ENCODE measurements at regions not wholly inside any gene's neighbourhood (a gene's known extent, or its start where the extent isn't known, plus 50 kb on each side); places are given as distances from the start of the nearest gene placed in this dataset.

DNA sequence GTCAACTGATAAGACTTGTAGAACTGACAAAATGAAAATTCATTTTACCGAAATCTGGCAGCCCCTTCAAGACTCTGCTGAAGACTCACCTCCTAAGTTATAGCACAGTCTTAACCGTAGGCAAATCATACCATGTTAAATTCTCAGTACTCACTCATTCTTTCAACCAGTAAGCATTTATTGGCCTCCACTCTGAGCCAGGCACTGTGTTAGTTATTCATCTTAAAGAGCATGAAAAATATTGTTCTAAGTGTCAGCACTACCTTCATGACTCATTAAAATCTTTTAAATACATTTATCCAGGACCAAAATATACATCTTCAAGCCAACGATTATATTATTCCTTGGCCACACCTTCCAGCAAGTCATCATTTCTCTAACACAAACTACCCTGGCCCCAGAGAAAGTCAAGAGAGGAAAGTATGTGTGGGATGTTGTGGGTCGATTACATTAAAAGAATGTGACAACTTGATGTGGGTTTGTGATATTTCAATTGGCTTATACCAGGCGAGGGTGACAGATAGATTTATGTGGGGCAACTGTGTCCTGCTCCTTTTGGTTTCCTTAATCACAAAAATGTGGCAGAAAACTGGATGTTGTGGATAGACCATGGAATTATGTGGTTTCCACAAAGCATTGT, 55.0 kb downstream of the TMEM30B start:
- H3K9me3 Mint-ChIP-seq, result no peaks in the 10 kb centered on the region
- no peaks in the 10 kb centered on the region for H3K36me3 Mint-ChIP-seq
- ATAC-seq (ENCODE audit: low read depth in 2 of 2), result no peak
- no peak overlapping the region for H3K4me3 Mint-ChIP-seq
- H3K27me3 Mint-ChIP-seq, result peaks cover 55 to 64% (median 59%) of the 10 kb centered on the region in 3 donors
- no peak for DNase-seq
- no peak overlapping the region for H3K27ac Mint-ChIP-seq
- no peaks in the 10 kb centered on the region for H3K4me1 Mint-ChIP-seq

DNA sequence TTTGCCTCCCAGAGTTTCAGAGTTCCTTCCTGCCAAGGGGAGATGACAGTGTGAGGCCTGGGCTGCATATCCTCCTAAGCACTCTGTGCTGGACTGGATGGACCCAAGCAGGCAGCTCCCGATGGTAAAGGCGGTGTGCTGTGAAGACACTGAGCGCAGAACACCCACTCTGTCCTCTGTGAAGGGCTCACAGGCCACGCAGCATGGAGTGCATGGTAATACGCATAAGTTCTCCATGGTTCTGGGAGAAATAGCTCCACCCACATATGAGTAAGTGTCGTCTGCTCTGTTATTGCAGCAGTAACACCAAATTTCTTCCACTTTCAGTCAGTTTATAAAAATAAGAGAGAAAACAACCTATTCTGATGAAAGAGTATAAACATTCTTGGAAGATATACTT, 55.8 kb downstream of the TMEM30B start:
- H3K27ac Mint-ChIP-seq, result no peak overlapping the region
- no peak overlapping the region for H3K4me3 Mint-ChIP-seq
- DNase-seq (no peak), ATAC-seq (ENCODE audit: low read depth in 2 of 2) (no peak)
- peaks cover 54 to 63% (median 60%) of the 10 kb centered on the region in 3 donors for H3K27me3 Mint-ChIP-seq
- no peaks in the 10 kb centered on the region for H3K4me1 Mint-ChIP-seq
- no peaks in the 10 kb centered on the region for H3K36me3 Mint-ChIP-seq
- H3K9me3 Mint-ChIP-seq, result no peaks in the 10 kb centered on the region

DNA sequence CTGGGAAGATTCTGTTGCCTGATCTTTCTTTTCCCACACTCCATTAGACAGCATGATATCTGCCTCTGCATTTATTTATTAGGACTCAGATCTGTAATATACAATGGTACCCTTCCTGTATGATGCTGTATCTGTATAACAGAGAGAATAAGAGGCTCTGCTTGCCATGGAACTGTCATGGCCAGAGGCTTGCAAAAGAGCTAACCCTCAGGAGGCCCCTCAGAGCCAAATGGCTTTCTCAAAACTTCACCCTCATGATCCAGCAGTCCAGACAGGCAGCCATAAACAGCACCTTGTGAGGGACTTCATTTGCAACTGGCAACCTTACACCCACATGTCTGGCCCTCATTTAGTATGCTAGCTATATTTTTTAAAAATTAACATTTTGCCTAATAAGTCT, 57.6 kb downstream of the TMEM30B start:
- H3K36me3 Mint-ChIP-seq, result no peaks in the 10 kb centered on the region
- H3K4me1 Mint-ChIP-seq, result no peaks in the 10 kb centered on the region
- no peak overlapping the region for H3K4me3 Mint-ChIP-seq
- H3K9me3 Mint-ChIP-seq, result no peaks in the 10 kb centered on the region
- DNase-seq (no peak), ATAC-seq (ENCODE audit: low read depth in 2 of 2) (no peak)
- H3K27me3 Mint-ChIP-seq, result peaks cover 61% of the 10 kb centered on the region in 3 donors
- H3K27ac Mint-ChIP-seq, result no peak overlapping the region

DNA sequence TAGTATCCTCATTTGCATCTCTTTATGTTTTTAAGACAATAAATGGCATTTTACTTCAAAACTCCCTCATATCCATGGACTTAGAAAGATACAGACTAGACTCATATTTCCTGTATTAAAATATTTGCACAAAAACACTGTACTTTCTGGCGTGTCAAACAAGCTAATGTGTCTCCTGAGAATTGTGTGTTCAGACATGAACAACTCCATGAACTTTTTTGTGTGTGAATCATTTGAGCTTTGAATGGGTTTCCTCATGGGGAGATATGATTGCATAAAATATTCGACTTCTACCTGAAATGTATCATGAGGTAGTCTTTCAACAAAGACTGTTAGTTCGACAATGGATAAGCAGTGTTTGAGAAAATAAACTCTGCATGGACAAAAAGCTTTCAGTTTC, 58.8 kb downstream of the TMEM30B start:
- Mint-ChIP-seq H3K27me3 (peaks cover 60 to 73% (median 61%) of the 10 kb centered on the region in 3 donors), H3K4me3 (no peak overlapping the region), H3K4me1 (no peaks in the 10 kb centered on the region), H3K9me3 (no peaks in the 10 kb centered on the region), H3K27ac (no peak overlapping the region), H3K36me3 (no peaks in the 10 kb centered on the region)
- DNase-seq, result no peak
- ATAC-seq (ENCODE audit: low read depth in 2 of 2), result no peak

DNA sequence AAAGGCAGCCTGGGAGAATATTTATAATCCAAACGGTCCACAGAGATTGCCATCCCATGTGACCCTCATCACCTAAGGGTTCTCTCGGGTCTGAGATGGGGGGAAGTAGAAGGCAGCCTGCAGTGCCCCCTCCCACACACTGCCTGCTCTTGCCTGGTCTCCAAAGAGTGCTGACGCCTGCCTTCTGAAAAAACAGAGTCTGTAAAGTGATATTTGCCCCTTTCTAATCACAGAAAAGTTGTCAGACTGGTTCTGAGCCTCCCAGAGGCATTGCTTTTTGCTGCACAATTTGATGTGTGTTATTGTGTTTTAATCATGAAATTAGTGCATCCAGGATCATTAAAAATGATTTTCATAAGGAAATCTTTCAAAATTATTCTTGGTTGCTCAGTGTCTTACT, 59.2 kb downstream of the TMEM30B start:
- no peaks in the 10 kb centered on the region for H3K9me3 Mint-ChIP-seq
- H3K4me1 Mint-ChIP-seq, result no peaks in the 10 kb centered on the region
- no peak for DNase-seq
- no peaks in the 10 kb centered on the region for H3K36me3 Mint-ChIP-seq
- H3K27ac Mint-ChIP-seq, result no peak overlapping the region
- no peak overlapping the region for H3K4me3 Mint-ChIP-seq
- no peak for ATAC-seq (ENCODE audit: low read depth in 2 of 2)
- peaks cover 58 to 76% (median 61%) of the 10 kb centered on the region in 3 donors for H3K27me3 Mint-ChIP-seq

DNA sequence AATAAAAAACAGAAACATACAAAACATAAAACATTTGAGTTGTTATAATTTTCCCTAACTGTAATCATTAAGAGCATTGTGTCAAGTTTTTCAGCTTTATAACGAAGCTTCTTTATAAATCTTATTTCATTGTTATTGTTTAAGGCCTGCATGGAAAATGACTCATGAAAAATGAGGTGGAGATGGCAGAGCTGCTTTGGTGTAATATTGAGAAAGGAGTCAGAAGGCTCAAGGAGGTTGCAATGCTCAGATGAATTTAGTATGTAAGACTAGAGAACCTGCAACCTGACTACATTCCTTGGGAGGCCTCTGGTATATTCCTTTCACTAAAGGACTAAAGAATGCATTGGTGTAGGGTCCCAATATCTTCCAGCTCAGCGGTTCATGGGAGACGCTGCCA, 61.5 kb downstream of the TMEM30B start:
- Mint-ChIP-seq H3K9me3 (no peaks in the 10 kb centered on the region), H3K36me3 (no peaks in the 10 kb centered on the region), H3K27ac (no peak overlapping the region), H3K4me1 (no peaks in the 10 kb centered on the region), H3K27me3 (peaks cover 48 to 69% (median 48%) of the 10 kb centered on the region in 3 donors), H3K4me3 (no peak overlapping the region)
- ATAC-seq (ENCODE audit: low read depth in 2 of 2) (no peak), DNase-seq (no peak)

DNA sequence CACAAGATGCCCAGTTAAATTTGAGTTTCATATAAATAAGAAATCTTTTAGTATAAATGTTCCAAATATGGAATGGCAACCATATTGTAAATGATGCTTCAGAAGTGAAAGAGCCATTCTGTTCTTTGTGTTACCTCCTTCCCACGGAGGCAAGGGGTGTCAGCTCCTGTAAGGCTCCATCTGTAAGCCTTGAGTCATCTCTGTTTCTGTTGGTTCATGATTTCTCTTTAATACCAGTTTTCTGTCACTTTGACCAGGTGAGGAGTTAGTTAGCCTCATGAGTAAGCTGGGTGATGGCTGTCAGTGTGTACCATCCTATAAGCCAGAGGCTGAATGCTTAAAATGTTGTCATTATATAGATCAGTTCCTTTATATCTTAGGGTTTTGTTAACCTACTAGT, 61.9 kb downstream of the TMEM30B start:
- Mint-ChIP-seq H3K4me1 (no peaks in the 10 kb centered on the region), H3K27ac (no peak overlapping the region), H3K27me3 (peaks cover 43 to 69% (median 48%) of the 10 kb centered on the region in 3 donors), H3K4me3 (no peak overlapping the region), H3K36me3 (no peaks in the 10 kb centered on the region), H3K9me3 (no peaks in the 10 kb centered on the region)
- ATAC-seq (ENCODE audit: low read depth in 2 of 2) (no peak), DNase-seq (no peak)

DNA sequence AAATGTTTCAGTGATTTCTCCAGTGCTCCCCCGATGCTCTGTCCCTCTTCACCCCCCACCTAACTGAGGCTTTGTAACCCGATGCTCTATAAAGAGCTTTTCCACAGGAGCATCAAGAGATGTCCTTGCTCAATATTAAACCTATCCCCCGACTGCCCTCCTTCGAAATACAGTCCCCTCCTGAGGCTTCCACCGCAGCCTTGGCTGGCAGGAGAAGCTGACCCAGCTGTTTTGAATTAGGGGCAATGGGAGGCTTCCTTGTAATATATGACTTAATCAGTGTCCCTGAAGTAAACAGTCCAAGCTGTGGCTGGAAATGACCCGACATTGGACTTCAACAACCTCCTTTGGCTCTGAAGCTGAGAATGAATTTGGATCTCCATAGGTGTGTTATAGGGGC, 62.4 kb downstream of the TMEM30B start:
- DNase-seq (no peak), ATAC-seq (ENCODE audit: low read depth in 2 of 2) (no peak)
- peaks cover 41 to 69% (median 51%) of the 10 kb centered on the region in 3 donors for H3K27me3 Mint-ChIP-seq

DNA sequence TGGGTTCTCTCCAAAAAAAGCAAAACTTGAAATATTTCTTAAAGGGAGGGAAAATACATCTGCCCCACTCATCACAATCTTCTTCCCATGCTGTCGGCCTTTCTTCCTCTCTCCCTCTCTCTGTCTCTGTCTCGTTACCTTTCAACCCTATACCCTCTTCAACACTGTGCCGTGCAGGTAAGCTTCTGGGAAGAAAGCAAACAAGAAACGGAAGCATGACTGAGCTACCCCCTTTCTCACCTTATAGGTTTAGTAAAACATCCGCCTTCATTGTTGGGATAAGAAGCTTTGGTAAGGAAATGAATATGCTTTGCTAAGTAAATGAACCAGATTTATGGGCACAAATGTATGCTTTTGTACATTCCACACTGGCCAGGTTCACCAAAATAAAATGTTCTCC, 63.0 kb downstream of the TMEM30B start:
- H3K36me3 Mint-ChIP-seq, result no peaks in the 10 kb centered on the region
- H3K4me1 Mint-ChIP-seq, result no peaks in the 10 kb centered on the region
- no peak overlapping the region for H3K4me3 Mint-ChIP-seq
- no peak for DNase-seq
- no peaks in the 10 kb centered on the region for H3K9me3 Mint-ChIP-seq
- H3K27ac Mint-ChIP-seq, result no peak overlapping the region
- peaks cover 36 to 65% (median 45%) of the 10 kb centered on the region in 3 donors for H3K27me3 Mint-ChIP-seq
- no peak for ATAC-seq (ENCODE audit: low read depth in 2 of 2)

More for the DNA sequence above, 62.4 kb downstream of the TMEM30B start:
- Mint-ChIP-seq H3K36me3 (no peaks in the 10 kb centered on the region), H3K9me3 (no peaks in the 10 kb centered on the region), H3K4me1 (no peaks in the 10 kb centered on the region), H3K4me3 (no peak overlapping the region), H3K27ac (peak overlapping the region in 1 of 6 donors; percentile 65)

DNA sequence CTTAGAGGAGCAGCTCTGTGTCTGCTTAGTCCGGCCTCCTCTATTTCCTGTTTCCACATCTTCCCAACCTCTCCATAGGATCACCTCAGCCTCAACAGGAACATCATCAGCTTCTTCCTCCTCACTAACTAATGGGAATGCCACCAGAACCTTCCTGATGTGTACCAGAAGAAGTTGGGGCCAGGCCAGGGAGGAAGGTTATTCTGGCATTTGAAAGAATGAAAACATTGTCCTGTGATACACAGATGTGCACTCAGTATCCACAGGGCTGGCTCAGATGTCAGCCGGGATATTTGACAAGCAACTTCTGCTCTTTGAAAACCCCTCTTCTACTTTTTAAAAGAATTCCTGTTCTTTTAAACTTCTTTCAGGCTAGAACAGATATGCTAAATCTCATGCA, 63.6 kb downstream of the TMEM30B start:
- Mint-ChIP-seq H3K36me3 (no peaks in the 10 kb centered on the region), H3K4me3 (no peak overlapping the region), H3K27me3 (peaks cover 30 to 63% (median 45%) of the 10 kb centered on the region in 3 donors), H3K27ac (peak overlapping the region in 2 of 6 donors; percentile 46 to 73), H3K4me1 (no peaks in the 10 kb centered on the region), H3K9me3 (no peaks in the 10 kb centered on the region)
- no peak for DNase-seq
- no peak for ATAC-seq (ENCODE audit: low read depth in 2 of 2)

DNA sequence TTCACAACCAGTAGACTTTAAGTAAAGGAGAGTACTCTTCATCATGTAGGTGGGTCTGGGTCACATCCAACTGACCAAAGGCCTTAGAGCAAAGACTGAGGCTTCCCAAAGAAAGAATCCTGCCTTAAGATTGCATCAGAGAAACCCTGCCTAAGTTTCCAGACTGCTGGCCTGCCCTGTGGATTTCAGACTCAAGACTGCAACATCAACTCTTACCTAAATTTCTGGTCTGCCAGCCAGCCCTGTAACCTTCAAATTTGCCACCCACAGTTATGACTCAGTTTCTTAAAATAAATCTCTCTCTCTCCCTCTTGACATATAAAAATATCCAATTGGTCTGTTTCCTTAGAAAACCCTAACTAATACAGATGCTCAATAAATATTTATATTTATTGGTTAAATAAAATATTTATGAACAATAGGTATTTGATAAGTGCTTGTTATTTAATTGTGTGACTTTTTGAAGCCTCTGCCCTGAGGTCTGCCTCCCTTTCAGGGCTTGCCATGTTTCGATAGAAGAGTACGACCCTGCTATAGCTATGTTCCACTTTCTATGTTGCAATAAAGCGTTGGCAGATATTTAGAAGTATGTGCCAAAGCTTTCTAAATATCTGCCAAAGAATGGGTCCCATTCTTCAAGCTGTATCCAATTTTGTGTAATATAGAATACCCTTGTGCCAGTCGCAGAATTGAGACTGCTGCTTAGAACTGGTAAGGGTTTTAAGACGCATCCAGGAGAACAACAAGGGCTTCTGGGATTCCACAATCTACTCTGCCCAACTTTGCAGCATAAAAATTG, 65.7 kb downstream of the TMEM30B start:
- H3K27me3 Mint-ChIP-seq, result peaks cover 21 to 53% (median 34%) of the 10 kb centered on the region in 3 donors
- no peaks in the 10 kb centered on the region for H3K9me3 Mint-ChIP-seq
- H3K4me1 Mint-ChIP-seq, result no peaks in the 10 kb centered on the region
- H3K27ac Mint-ChIP-seq, result no peak overlapping the region
- no peaks in the 10 kb centered on the region for H3K36me3 Mint-ChIP-seq
- no peak overlapping the region for H3K4me3 Mint-ChIP-seq
- DNase-seq (no peak), ATAC-seq (ENCODE audit: low read depth in 2 of 2) (no peak)

DNA sequence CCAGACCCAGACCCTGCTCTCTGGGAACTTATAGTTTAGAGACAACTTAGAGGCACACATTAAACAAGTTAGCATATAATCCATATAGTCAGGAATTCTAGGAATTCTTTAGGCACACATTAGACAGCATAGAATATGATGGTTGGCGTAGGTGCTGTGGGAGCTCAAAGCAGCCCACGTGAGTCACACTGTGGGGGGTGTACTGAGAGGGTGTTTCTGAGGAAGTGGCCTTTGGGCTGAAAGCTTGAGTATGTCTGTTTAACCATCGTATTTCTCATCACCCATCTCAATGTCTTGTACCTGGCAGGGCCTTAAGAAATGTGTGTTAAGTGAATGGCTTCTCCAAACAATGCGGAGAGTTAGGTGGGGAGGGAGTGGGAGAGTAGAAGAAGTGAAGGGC, 67.2 kb downstream of the TMEM30B start:
- no peaks in the 10 kb centered on the region for H3K36me3 Mint-ChIP-seq
- no peaks in the 10 kb centered on the region for H3K4me1 Mint-ChIP-seq
- H3K27ac Mint-ChIP-seq, result no peak overlapping the region
- DNase-seq (no peak), ATAC-seq (ENCODE audit: low read depth in 2 of 2) (no peak)
- peaks cover 13 to 44% (median 28%) of the 10 kb centered on the region in 3 donors for H3K27me3 Mint-ChIP-seq
- H3K9me3 Mint-ChIP-seq, result no peaks in the 10 kb centered on the region
- no peak overlapping the region for H3K4me3 Mint-ChIP-seq

DNA sequence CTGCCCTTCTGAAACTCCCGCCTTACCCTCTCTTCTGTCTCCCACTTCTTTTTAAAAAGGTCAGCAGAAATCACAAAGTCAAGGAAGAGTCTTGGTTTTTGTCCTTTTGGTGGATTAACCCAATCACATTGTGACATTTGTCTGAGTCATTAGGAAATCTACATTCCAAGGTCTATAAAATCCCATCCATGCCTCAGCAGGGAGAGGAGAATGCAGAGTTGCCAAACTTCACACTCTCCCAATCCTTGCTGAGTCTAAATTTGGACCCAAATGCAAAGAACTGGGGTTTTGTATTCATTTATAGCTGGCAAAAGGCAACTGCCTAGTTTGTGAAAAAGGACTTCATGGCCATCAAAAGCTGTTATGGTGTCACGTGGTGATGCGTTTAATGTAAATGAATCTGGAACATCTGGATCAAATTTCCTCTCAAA, 67.9 kb downstream of the TMEM30B start:
- Mint-ChIP-seq H3K4me3 (no peak overlapping the region), H3K4me1 (no peaks in the 10 kb centered on the region), H3K9me3 (no peaks in the 10 kb centered on the region), H3K27ac (no peak overlapping the region), H3K36me3 (no peaks in the 10 kb centered on the region), H3K27me3 (peaks cover 9 to 37% (median 25%) of the 10 kb centered on the region in 3 donors)
- ATAC-seq (ENCODE audit: low read depth in 2 of 2) (no peak), DNase-seq (no peak)

DNA sequence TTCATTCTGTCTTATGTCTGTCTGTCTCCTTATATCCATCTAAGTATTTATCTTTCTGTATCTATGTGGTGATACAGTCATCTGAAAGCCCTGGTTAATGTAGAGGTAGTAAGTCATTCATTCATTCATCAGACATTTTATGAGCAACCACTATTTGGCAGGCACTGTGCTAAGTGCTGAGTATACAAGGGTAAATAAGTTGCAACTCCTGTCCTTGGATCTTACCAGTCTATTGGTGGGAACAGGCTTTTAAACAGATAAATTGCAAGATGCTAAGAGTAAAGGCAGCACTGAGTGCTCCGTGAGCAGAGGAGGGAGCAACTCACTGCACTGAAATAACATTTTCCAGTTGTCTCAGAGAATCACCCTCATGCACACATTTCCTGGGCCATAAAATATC, 68.6 kb downstream of the TMEM30B start:
- H3K36me3 Mint-ChIP-seq, result no peaks in the 10 kb centered on the region
- peaks cover 10 to 30% (median 25%) of the 10 kb centered on the region in 3 donors for H3K27me3 Mint-ChIP-seq
- ATAC-seq (ENCODE audit: low read depth in 2 of 2), result no peak
- DNase-seq, result no peak
- H3K4me1 Mint-ChIP-seq, result no peaks in the 10 kb centered on the region
- H3K4me3 Mint-ChIP-seq, result no peak overlapping the region
- H3K9me3 Mint-ChIP-seq, result no peaks in the 10 kb centered on the region
- no peak overlapping the region for H3K27ac Mint-ChIP-seq
